Ectodermal cell (in vitro differentiated cells): ENCODE measurements at regions not wholly inside any gene's neighbourhood (a gene's known extent, or its start where the extent isn't known, plus 50 kb on each side); places are given as distances from the start of the nearest gene placed in this dataset.
"Not testable (repeated sequence)": the region's sequence is repeated elsewhere in the genome, so short reads cannot be mapped to it uniquely, and the experiment has no call there.

Experiments used
- H3K27ac ChIP-seq: 2 replicates; pipeline ENCODE4 v1.7.0; 2013; ENCODE audit warnings: mild to moderate bottlenecking, low read depth, low read length; ENCODE audit not compliant: insufficient read depth, poor library complexity, severe bottlenecking
- H3K27me3 ChIP-seq: 2 replicates; pipeline ENCODE4 v1.7.0; 2013; ENCODE audit warnings: mild to moderate bottlenecking, low read length; ENCODE audit not compliant: insufficient read depth, control insufficient read depth, poor library complexity, severe bottlenecking
- H3K36me3 ChIP-seq: one replicate; pipeline ENCODE4 v1.7.0; 2013; ENCODE audit warnings: low read length; ENCODE audit not compliant: control insufficient read depth, insufficient read depth
- H3K4me1 ChIP-seq: one replicate; pipeline ENCODE4 v1.7.0; 2013; ENCODE audit warnings: low read length; ENCODE audit not compliant: control insufficient read depth, insufficient read depth
- H3K4me3 ChIP-seq: 2 replicates; pipeline ENCODE4 v1.7.0; 2013; ENCODE audit warnings: low read depth, low read length, control low read depth; ENCODE audit not compliant: insufficient read depth
- H3K9me3 ChIP-seq: 2 replicates; pipeline ENCODE4 v1.7.0; 2013; ENCODE audit warnings: mild to moderate bottlenecking, low read length, moderate library complexity; ENCODE audit not compliant: control insufficient read depth
- WGBS, 2 experiments: methylation state at CpG; one replicate each; pipeline ENCODE4 v1.1.7; 2013; ENCODE audit warnings: missing lambda C conversion rate in 2 of 2; 5-methylcytosine and 5-hydroxymethylcytosine counted together

- Histone ChIP-seq H3K36me3 (no peaks in the 10 kb centered on the region), H3K27ac (no peak overlapping the region), H3K9me3 (no peaks in the 10 kb centered on the region), H3K4me1 (peaks cover 20% of the 10 kb centered on the region), H3K27me3 (peaks cover 38% of the 10 kb centered on the region), H3K4me3 (no peak overlapping the region)
- 43 to 49% methylated on average over 30 of the region's 30 CpGs for WGBS, 2 experiments
Observed at GRCh38 chr9:129435988-129436717, 184.7 kb downstream of the C9orf50 start.

GRCh38 chr9:129435291-129435690 lies 185.6 kb downstream of the C9orf50 start:
- Histone ChIP-seq H3K9me3 (no peaks in the 10 kb centered on the region), H3K27me3 (peaks cover 38% of the 10 kb centered on the region), H3K27ac (no peak overlapping the region), H3K4me1 (peaks cover 20% of the 10 kb centered on the region), H3K4me3 (no peak overlapping the region), H3K36me3 (no peaks in the 10 kb centered on the region)
- 85 to 90% methylated on average over 12 of the region's 12 CpGs for WGBS, 2 experiments

GRCh38 chr9:129434187-129434586 lies 186.7 kb downstream of the C9orf50 start:
- peaks cover 34% of the 10 kb centered on the region for H3K27me3 ChIP-seq
- no peaks in the 10 kb centered on the region for H3K9me3 ChIP-seq
- H3K27ac ChIP-seq, result no peak overlapping the region
- H3K36me3 ChIP-seq, result no peaks in the 10 kb centered on the region
- H3K4me3 ChIP-seq, result no peak overlapping the region
- 64 to 74% methylated on average over 2 of the region's 2 CpGs for WGBS, 2 experiments
- H3K4me1 ChIP-seq, result peaks cover 20% of the 10 kb centered on the region

GRCh38 chr9:129432297-129433154 lies 188.4 kb downstream of the C9orf50 start:
- WGBS, 2 experiments, result 70 to 72% methylated on average over 15 of the region's 15 CpGs
- Histone ChIP-seq H3K36me3 (no peaks in the 10 kb centered on the region), H3K9me3 (no peaks in the 10 kb centered on the region), H3K27me3 (peaks cover 18% of the 10 kb centered on the region), H3K4me1 (peaks cover 23% of the 10 kb centered on the region), H3K27ac (no peak overlapping the region), H3K4me3 (no peak overlapping the region)

- H3K4me1 ChIP-seq, result peaks cover 18% of the 10 kb centered on the region
- H3K36me3 ChIP-seq, result no peaks in the 10 kb centered on the region
- H3K27me3 ChIP-seq, result peaks cover 3% of the 10 kb centered on the region
- no peak overlapping the region for H3K4me3 ChIP-seq
- H3K9me3 ChIP-seq, result no peaks in the 10 kb centered on the region
- WGBS, 2 experiments, result 88 to 89% methylated on average over 18 of the region's 18 CpGs
- H3K27ac ChIP-seq, result no peak overlapping the region
Observed at GRCh38 chr9:129430940-129431643, 189.8 kb downstream of the C9orf50 start.

GRCh38 chr9:129428864-129429577 lies 191.9 kb downstream of the C9orf50 start:
- H3K9me3 ChIP-seq, result no peaks in the 10 kb centered on the region

GRCh38 chr9:129427149-129427548 lies 193.8 kb downstream of the C9orf50 start:
- WGBS, 2 experiments, result 84 to 87% methylated on average over 9 of the region's 9 CpGs
- no peak overlapping the region for H3K4me3 ChIP-seq
- H3K27ac ChIP-seq, result no peak overlapping the region
- H3K9me3 ChIP-seq, result no peaks in the 10 kb centered on the region
- no peaks in the 10 kb centered on the region for H3K27me3 ChIP-seq
- peaks cover 12% of the 10 kb centered on the region for H3K4me1 ChIP-seq
- H3K36me3 ChIP-seq, result no peaks in the 10 kb centered on the region

More at GRCh38 chr9:129428864-129429577, 191.9 kb downstream of the C9orf50 start:
- Histone ChIP-seq H3K4me1 (peaks cover 18% of the 10 kb centered on the region), H3K4me3 (no peak overlapping the region), H3K27me3 (no peaks in the 10 kb centered on the region), H3K27ac (no peak overlapping the region), H3K36me3 (no peaks in the 10 kb centered on the region)
- WGBS, 2 experiments, result 87 to 88% methylated on average over 9 of the region's 9 CpGs

- 90 to 94% methylated on average over 8 of the region's 8 CpGs for WGBS, 2 experiments
Observed at GRCh38 chr9:129423755-129424154, 197.1 kb downstream of the C9orf50 start.

GRCh38 chr9:129423216-129423615 lies 197.7 kb downstream of the C9orf50 start:
- Histone ChIP-seq H3K27me3 (no peaks in the 10 kb centered on the region), H3K27ac (no peak overlapping the region), H3K36me3 (no peaks in the 10 kb centered on the region), H3K4me3 (no peak overlapping the region), H3K4me1 (peaks cover 2% of the 10 kb centered on the region), H3K9me3 (no peaks in the 10 kb centered on the region)
- WGBS, 2 experiments, result 88% methylated on average over 6 of the region's 6 CpGs

More at GRCh38 chr9:129423755-129424154, 197.1 kb downstream of the C9orf50 start:
- not testable (repeated sequence) for H3K27me3 ChIP-seq, H3K4me1 ChIP-seq, H3K36me3 ChIP-seq, H3K27ac ChIP-seq, H3K9me3 ChIP-seq, H3K4me3 ChIP-seq
